Cardiac fibroblast (primary cell): ENCODE measurements at regions not wholly inside any gene's neighbourhood (a gene's known extent, or its start where the extent isn't known, plus 50 kb on each side); places are given as distances from the start of the nearest gene placed in this dataset.

Source experiments
- DNase-seq, 2 donors: peaks; one replicate each; pipeline versions ENCODE4 v3.0.0 to v3.0.0-alpha.2; 2010; ENCODE audit warnings: low read depth in 2 of 2
- H3K4me3 ChIP-seq, 2 donors: replicated peaks in 1 of 2; 1 replicate in 1 of 2; 2 replicates in 1 of 2; pipeline ENCODE4 v1.5.1; 2011; ENCODE audit warnings: low read depth in 2 of 2, low read length in 2 of 2, mild to moderate bottlenecking in 2 of 2, moderate library complexity in 1 of 2
- CTCF ChIP-seq: IDR thresholded peaks from one replicate; pipeline ENCODE4 v1.5.1; 2011; ENCODE audit warnings: low read depth, mild to moderate bottlenecking, low read length, inconsistent platforms

- H3K4me3 ChIP-seq = no peak overlapping the region
- DNase-seq = no peak
- TF ChIP-seq CTCF = no peak
These were observed 93.4 kb downstream of the TENT4A start for GRCh38 chr5:6806668-6807067.

DNA sequence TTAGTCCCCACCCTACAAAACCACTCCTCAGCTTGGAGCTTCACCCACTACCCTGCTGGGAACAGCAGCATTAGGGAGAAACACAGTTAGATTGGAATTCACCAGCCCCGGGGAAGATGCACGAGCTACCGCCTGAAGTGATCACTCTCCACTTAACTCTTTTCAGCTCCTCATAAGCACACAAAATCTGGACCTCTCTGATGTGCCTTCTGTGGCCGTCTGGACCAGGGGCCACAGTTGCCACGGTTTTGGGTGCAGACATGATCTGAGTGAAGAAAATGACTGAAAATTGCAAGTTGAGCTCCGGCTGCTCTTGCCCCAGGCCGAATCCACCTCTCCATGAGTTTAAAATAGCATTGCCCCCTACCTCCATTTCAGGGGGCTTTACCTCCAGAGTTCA lies 95.2 kb downstream of the TENT4A start:
- TF ChIP-seq CTCF = no peak
- no peak for DNase-seq
- no peak overlapping the region for H3K4me3 ChIP-seq

GRCh38 chr5:6810641-6811405 lies 97.6 kb downstream of the TENT4A start:
- no peak for DNase-seq
- no peak overlapping the region for H3K4me3 ChIP-seq
- TF ChIP-seq CTCF = no peak

DNA sequence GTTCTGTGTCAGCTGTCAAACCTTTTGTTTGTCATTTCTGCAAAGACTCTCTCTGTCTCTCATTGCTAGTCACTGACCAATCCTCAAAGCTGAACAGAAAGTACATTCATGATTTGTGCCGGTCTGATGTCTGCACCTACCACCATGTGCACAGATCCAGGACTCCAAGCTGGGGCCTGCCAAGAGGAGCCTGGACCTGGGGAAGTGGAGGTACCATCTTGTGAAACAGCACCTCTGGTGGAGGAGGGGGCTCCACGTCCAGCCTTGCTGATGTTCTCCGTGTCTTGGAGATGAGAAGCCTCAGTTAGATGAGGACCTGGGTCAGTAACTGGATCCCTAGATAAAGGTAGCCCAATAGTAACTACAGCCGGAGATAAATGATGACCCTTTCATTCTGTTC lies 98.9 kb downstream of the TENT4A start:
- no peak overlapping the region for H3K4me3 ChIP-seq
- no peak for DNase-seq
- TF ChIP-seq CTCF = no peak

DNA sequence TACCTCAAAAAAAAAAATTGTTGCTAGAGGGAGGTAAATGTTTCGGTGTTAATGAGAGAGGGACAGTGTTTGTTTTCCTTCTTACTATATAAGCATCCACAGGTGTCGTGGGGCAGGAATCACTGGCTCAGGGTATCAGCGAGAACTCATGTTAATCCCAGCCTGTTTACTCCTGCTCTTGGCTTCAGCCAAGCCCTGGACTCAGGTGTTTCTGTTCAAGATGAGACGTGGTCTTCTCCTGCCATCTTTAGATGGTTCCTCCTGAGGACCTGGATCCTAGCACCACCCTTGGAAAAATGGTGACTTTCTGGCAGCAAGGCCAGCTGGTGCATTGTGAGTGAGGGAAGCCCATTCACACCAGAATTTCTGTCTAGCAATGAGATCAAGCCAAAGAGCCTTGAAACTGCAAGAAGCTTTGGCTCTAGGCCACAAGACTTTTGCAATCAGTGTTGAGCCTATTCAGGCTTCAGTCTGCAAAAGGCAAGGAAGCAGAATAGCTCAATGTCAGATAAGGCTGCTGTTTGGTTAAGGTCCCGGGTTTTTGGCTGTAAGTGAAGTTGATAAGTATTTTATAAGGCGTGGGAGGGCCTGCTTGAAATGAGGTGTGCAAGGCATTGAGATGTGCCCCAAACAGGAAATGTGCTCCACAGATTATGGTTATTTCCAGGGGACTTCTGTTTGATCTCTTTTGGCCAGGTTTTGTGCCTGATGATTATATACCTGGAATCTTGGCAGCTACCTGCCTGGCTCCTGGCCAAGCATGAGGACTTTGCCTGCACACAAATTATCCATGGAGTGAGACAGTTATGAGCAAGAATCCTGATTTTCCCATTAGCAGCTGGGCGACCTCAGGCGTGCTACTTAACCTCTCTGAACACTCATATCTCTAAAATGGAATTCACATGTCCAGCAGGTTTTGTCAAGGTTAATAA lies 99.8 kb downstream of the TENT4A start:
- no peak overlapping the region for H3K4me3 ChIP-seq
- no peak for TF ChIP-seq CTCF
- peak; percentile 30 to 86 for DNase-seq

- no peak overlapping the region for H3K4me3 ChIP-seq
- TF ChIP-seq CTCF = no peak
- no peak for DNase-seq
These were observed 101.6 kb downstream of the TENT4A start for GRCh38 chr5:6814816-6815215.
